Mesenchymal stem cell (in vitro differentiated cells and primary cell): ENCODE measurements at regions not wholly inside any gene's neighbourhood (a gene's known extent, or its start where the extent isn't known, plus 50 kb on each side); places are given as distances from the start of the nearest gene placed in this dataset.

Source experiments
- DNase-seq: peaks from one replicate; pipeline ENCODE4 v3.0.0-alpha.2; 2013
- H2AFZ ChIP-seq: one replicate; pipeline ENCODE4 v1.6.1; 2013; ENCODE audit warnings: low read depth, mild to moderate bottlenecking, control low read depth, inconsistent platforms, low read length, moderate library complexity
- H2AK5ac ChIP-seq: 2 replicates; pipeline ENCODE4 v1.6.1; 2013; ENCODE audit warnings: low read length, moderate library complexity, mild to moderate bottlenecking, inconsistent platforms; ENCODE audit not compliant: severe bottlenecking
- H2BK120ac ChIP-seq: one replicate; pipeline ENCODE4 v1.6.1; 2013; ENCODE audit warnings: low read depth, mild to moderate bottlenecking, inconsistent platforms, low read length, moderate library complexity
- H2BK12ac ChIP-seq, 2 experiments: one replicate each; pipeline ENCODE4 v1.6.1; 2013; ENCODE audit warnings: inconsistent platforms in 2 of 2, low read length in 2 of 2, mild to moderate bottlenecking in 2 of 2, moderate library complexity in 2 of 2, control low read depth in 1 of 2
- H2BK15ac ChIP-seq: one replicate; pipeline ENCODE4 v1.6.1; 2013; ENCODE audit warnings: mild to moderate bottlenecking, low read depth, inconsistent platforms; ENCODE audit not compliant: poor library complexity, severe bottlenecking
- H2BK5ac ChIP-seq: 2 replicates; pipeline ENCODE4 v1.6.1; 2013; ENCODE audit warnings: low read depth, mild to moderate bottlenecking, low read length, control low read depth, inconsistent platforms; ENCODE audit not compliant: poor library complexity, severe bottlenecking
- H3K14ac ChIP-seq, 2 experiments: one replicate each; pipeline ENCODE4 v1.6.1; 2013; ENCODE audit warnings: inconsistent platforms in 2 of 2, low read length in 2 of 2, control low read depth in 1 of 2, mild to moderate bottlenecking in 1 of 2, moderate library complexity in 1 of 2
- H3K18ac ChIP-seq, 2 experiments: one replicate each; pipeline ENCODE4 v1.6.1; 2013; ENCODE audit warnings: inconsistent platforms in 2 of 2, low read length in 2 of 2, control low read depth in 1 of 2, low read depth in 1 of 2, mild to moderate bottlenecking in 1 of 2
- H3K23ac ChIP-seq, 2 experiments: one replicate each; pipeline ENCODE4 v1.6.1; 2013; ENCODE audit warnings: inconsistent platforms in 2 of 2, low read length in 2 of 2, mild to moderate bottlenecking in 2 of 2, moderate library complexity in 2 of 2, control low read depth in 1 of 2
- H3K27ac ChIP-seq: 2 replicates; pipeline ENCODE4 v1.5.1; 2013; ENCODE audit warnings: mild to moderate bottlenecking, moderate library complexity, low read length, control low read depth, inconsistent platforms; ENCODE audit not compliant: poor library complexity, severe bottlenecking
- H3K27me3 ChIP-seq, 2 experiments: 2 replicates each; pipeline versions ENCODE4 v1.6.1 to v1.7.0; 2013; ENCODE audit warnings: low read length in 2 of 2, mild to moderate bottlenecking in 2 of 2, moderate library complexity in 2 of 2, control low read depth in 1 of 2, inconsistent platforms in 1 of 2; ENCODE audit not compliant: control insufficient read depth in 1 of 2, insufficient read depth in 1 of 2
- H3K36me3 ChIP-seq, 2 experiments: 2 replicates each; pipeline versions ENCODE4 v1.6.1 to v1.7.0; 2013; ENCODE audit warnings: low read length in 2 of 2, control low read depth in 1 of 2, inconsistent platforms in 1 of 2, low read depth in 1 of 2, mild to moderate bottlenecking in 1 of 2; ENCODE audit not compliant: insufficient read depth in 2 of 2, control insufficient read depth in 1 of 2
- H3K4ac ChIP-seq, 2 experiments: one replicate each; pipeline ENCODE4 v1.6.1; 2013; ENCODE audit warnings: inconsistent platforms in 2 of 2, low read length in 2 of 2, mild to moderate bottlenecking in 2 of 2, moderate library complexity in 2 of 2, control low read depth in 1 of 2, low read depth in 1 of 2
- H3K4me1 ChIP-seq: 2 replicates; pipeline ENCODE4 v1.6.1; 2013; ENCODE audit warnings: low read depth, low read length, control low read depth; ENCODE audit not compliant: control insufficient read depth, insufficient read depth
- H3K4me2 ChIP-seq: 2 replicates; pipeline ENCODE4 v1.6.1; 2013; ENCODE audit warnings: low read length, mild to moderate bottlenecking, inconsistent platforms; ENCODE audit not compliant: poor library complexity, severe bottlenecking
- H3K4me3 ChIP-seq, 2 experiments: 2 replicates each; pipeline versions ENCODE4 v1.5.1 to v1.7.0; 2013; ENCODE audit warnings: low read length in 2 of 2, mild to moderate bottlenecking in 2 of 2, control low read depth in 1 of 2, low read depth in 1 of 2; ENCODE audit not compliant: insufficient read depth in 1 of 2
- H3K79me1 ChIP-seq: replicated peaks from 2 replicates; pipeline ENCODE4 v1.6.1; 2013; ENCODE audit warnings: mild to moderate bottlenecking, control low read depth, low read length, inconsistent platforms; ENCODE audit not compliant: poor library complexity, severe bottlenecking
- H3K9ac ChIP-seq: 2 replicates; pipeline ENCODE4 v1.7.0; 2013; ENCODE audit warnings: mild to moderate bottlenecking, low read length, moderate library complexity
- H3K9me3 ChIP-seq: 2 replicates; pipeline ENCODE4 v1.7.0; 2013; ENCODE audit warnings: mild to moderate bottlenecking, low read length; ENCODE audit not compliant: control insufficient read depth
- H4K8ac ChIP-seq: one replicate; pipeline ENCODE4 v1.6.1; 2013; ENCODE audit warnings: inconsistent platforms, mild to moderate bottlenecking, low read length, moderate library complexity
- H4K91ac ChIP-seq: one replicate; pipeline ENCODE4 v1.6.1; 2013; ENCODE audit warnings: mild to moderate bottlenecking, low read length, inconsistent platforms
- WGBS: methylation state at CpG from one replicate; pipeline ENCODE4 v1.1.7; 2013; ENCODE audit warnings: mixed read lengths; 5-methylcytosine and 5-hydroxymethylcytosine counted together

GRCh38 chr18:25503567-25504081, 151.7 kb upstream of the ZNF521 start:
- peak; percentile 79 for DNase-seq
- Histone ChIP-seq H2AK5ac (no peak overlapping the region), H3K14ac (no peak overlapping the region), H3K23ac (no peak overlapping the region), H3K4me1 (no peaks in the 10 kb centered on the region), H3K79me1 (no peaks in the 10 kb centered on the region), H3K9ac (peak overlapping the region; percentile 80), H3K4me3 (peak overlapping the region; percentile 8 to 79), H4K91ac (peak overlapping the region; percentile 2), H2BK5ac (no peak overlapping the region), H3K9me3 (no peaks in the 10 kb centered on the region), H3K18ac (no peak overlapping the region), H3K27me3 (no peaks in the 10 kb centered on the region), H3K4ac (no peak overlapping the region), H2BK120ac (no peak overlapping the region), H3K4me2 (peak overlapping the region; percentile 16), H3K27ac (no peak overlapping the region), H2AFZ (peak overlapping the region; percentile 1), H2BK15ac (no peak overlapping the region), H2BK12ac (peak overlapping the region in 1 of 2 experiments; percentile 6), H3K36me3 (no peaks in the 10 kb centered on the region), H4K8ac (peak overlapping the region; percentile 90)
- WGBS: 20% methylated on average over 11 of the region's 11 CpGs

- Histone ChIP-seq H4K8ac (no peak overlapping the region), H3K27ac (no peak overlapping the region), H3K14ac (no peak overlapping the region), H3K27me3 (peaks cover 0 to 3% of the 10 kb centered on the region in 2 experiments), H2AFZ (no peak overlapping the region), H3K9me3 (peaks cover 7% of the 10 kb centered on the region), H4K91ac (no peak overlapping the region), H2AK5ac (no peak overlapping the region), H3K4me2 (no peak overlapping the region), H2BK15ac (no peak overlapping the region), H3K23ac (no peak overlapping the region), H2BK12ac (no peak overlapping the region), H2BK120ac (no peak overlapping the region), H3K4me3 (no peak overlapping the region), H3K36me3 (no peaks in the 10 kb centered on the region), H3K4ac (no peak overlapping the region), H3K9ac (no peak overlapping the region), H2BK5ac (no peak overlapping the region), H3K18ac (no peak overlapping the region), H3K4me1 (no peaks in the 10 kb centered on the region), H3K79me1 (no peaks in the 10 kb centered on the region)
- peak; percentile 9 for DNase-seq
- 75% methylated on average over 1 of the region's 2 CpGs for WGBS
Observed at GRCh38 chr18:25497151-25497794, 145.3 kb upstream of the ZNF521 start.

DNA sequence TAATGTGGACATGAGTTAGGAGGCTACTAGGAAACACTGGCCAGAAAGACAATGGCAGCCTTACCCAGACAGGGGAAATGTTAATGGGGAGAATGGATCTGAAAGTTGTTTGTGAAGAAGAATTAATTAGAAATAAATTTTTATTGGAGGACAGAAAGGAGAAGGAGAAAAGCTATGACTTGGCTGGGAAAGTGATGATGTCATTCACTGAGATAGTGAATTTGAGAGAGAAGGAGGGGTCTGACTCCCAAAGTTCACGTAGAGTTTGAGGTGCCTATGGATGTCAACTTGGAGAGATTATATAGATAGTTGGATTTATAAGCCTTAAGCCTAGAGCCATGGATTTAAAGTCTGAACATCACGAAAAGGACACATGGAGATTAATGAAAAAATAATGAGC, 144.6 kb upstream of the ZNF521 start:
- H3K4me3 ChIP-seq: no peak overlapping the region
- H3K79me1 ChIP-seq: no peaks in the 10 kb centered on the region
- WGBS: 47% methylated on average over 2 of the region's 2 CpGs
- no peak overlapping the region for H2BK12ac ChIP-seq
- H3K23ac ChIP-seq: no peak overlapping the region
- H3K27me3 ChIP-seq: peaks cover 0 to 3% of the 10 kb centered on the region in 2 experiments
- no peak for DNase-seq
- peaks cover 7% of the 10 kb centered on the region for H3K9me3 ChIP-seq
- H2AK5ac ChIP-seq: no peak overlapping the region
- no peak overlapping the region for H3K4ac ChIP-seq
- no peak overlapping the region for H2AFZ ChIP-seq
- no peak overlapping the region for H3K4me2 ChIP-seq
- H2BK5ac ChIP-seq: no peak overlapping the region
- H3K36me3 ChIP-seq: no peaks in the 10 kb centered on the region
- H4K91ac ChIP-seq: no peak overlapping the region
- no peak overlapping the region for H4K8ac ChIP-seq
- H3K27ac ChIP-seq: no peak overlapping the region
- H3K14ac ChIP-seq: no peak overlapping the region
- H2BK15ac ChIP-seq: no peak overlapping the region
- no peak overlapping the region for H3K18ac ChIP-seq
- no peak overlapping the region for H2BK120ac ChIP-seq
- H3K9ac ChIP-seq: no peak overlapping the region
- H3K4me1 ChIP-seq: no peaks in the 10 kb centered on the region

- H3K18ac ChIP-seq: no peak overlapping the region
- no peaks in the 10 kb centered on the region for H3K79me1 ChIP-seq
- H3K4me2 ChIP-seq: no peak overlapping the region
- H3K23ac ChIP-seq: no peak overlapping the region
- no peak overlapping the region for H2AFZ ChIP-seq
- H2BK15ac ChIP-seq: no peak overlapping the region
- H2AK5ac ChIP-seq: no peak overlapping the region
- no peak overlapping the region for H2BK5ac ChIP-seq
- H3K4ac ChIP-seq: no peak overlapping the region
- 84% methylated on average over 1 of the region's 1 CpG for WGBS
- H2BK12ac ChIP-seq: no peak overlapping the region
- H3K27me3 ChIP-seq: peaks cover 1 to 3% of the 10 kb centered on the region in 2 experiments
- H2BK120ac ChIP-seq: no peak overlapping the region
- H3K27ac ChIP-seq: no peak overlapping the region
- H3K9ac ChIP-seq: no peak overlapping the region
- no peaks in the 10 kb centered on the region for H3K36me3 ChIP-seq
- H3K4me1 ChIP-seq: no peaks in the 10 kb centered on the region
- H4K91ac ChIP-seq: no peak overlapping the region
- H3K14ac ChIP-seq: no peak overlapping the region
- DNase-seq: no peak
- peaks cover 7% of the 10 kb centered on the region for H3K9me3 ChIP-seq
- H4K8ac ChIP-seq: no peak overlapping the region
- H3K4me3 ChIP-seq: no peak overlapping the region
Observed at GRCh38 chr18:25495606-25496005, 143.6 kb upstream of the ZNF521 start.
